HepG2 (cell line): ENCODE measurements at regions not wholly inside any gene's neighbourhood (a gene's known extent, or its start where the extent isn't known, plus 50 kb on each side); places are given as distances from the start of the nearest gene placed in this dataset.
A peak's percentile ranks its signal among the peaks of the same experiment; 100 is the strongest.

Source experiments
- CHCHD3 ChIP-seq: sonication (generic); formaldehyde crosslinking; IDR thresholded peaks from 2 replicates; pipeline ENCODE4 v1.8.0; 2022; ENCODE audit warnings: mild to moderate bottlenecking, missing genetic modification reagents, moderate library complexity
- CHD4 ChIP-seq: fragments of 200-600 bp; sonication (generic); IDR thresholded peaks from 2 replicates; pipeline ENCODE4 v1.7.0; 2017; ENCODE audit warnings: mild to moderate bottlenecking, low read length, borderline replicate concordance
- GABPA ChIP-seq, 2 experiments: IDR thresholded peaks; 2 replicates each; pipeline ENCODE4 v1.6.1; 2011 to 2016; ENCODE audit warnings: low read depth in 2 of 2, low read length in 1 of 2, missing biosample characterization in 1 of 2, missing genetic modification characterization in 1 of 2
- GPN1 ChIP-seq: sonication (generic); formaldehyde crosslinking; IDR thresholded peaks from 2 replicates; pipeline ENCODE4 v1.5.1; 2020; ENCODE audit warnings: missing genetic modification reagents, borderline replicate concordance
- HCFC1 ChIP-seq: fragments of 150-350 bp; IDR thresholded peaks from 2 replicates; pipeline ENCODE4 v1.6.1; 2014; ENCODE audit warnings: low read depth, low read length
- KDM5A ChIP-seq: fragments of 200-600 bp; sonication (generic); IDR thresholded peaks from 2 replicates; pipeline ENCODE4 v1.7.0; 2018; ENCODE audit warnings: antibody characterized with exemption, mild to moderate bottlenecking, low read length, borderline replicate concordance
- MXI1 ChIP-seq: IDR thresholded peaks from 3 replicates; pipeline ENCODE4 v1.6.1; 2012; ENCODE audit warnings: low read depth, low read length, inconsistent platforms, borderline replicate concordance
- NFYC ChIP-seq: IDR thresholded peaks from 2 replicates; pipeline ENCODE4 v1.6.1; 2016; ENCODE audit warnings: missing genetic modification reagents, missing compliant biosample characterization
- NR2F6 ChIP-seq, 2 experiments: IDR thresholded peaks; 2 replicates each; pipeline ENCODE4 v1.6.1; 2016; ENCODE audit warnings: antibody characterized with exemption in 1 of 2, mild to moderate bottlenecking in 1 of 2
- PCBP1 ChIP-seq: fragments of 200-400 bp; formaldehyde crosslinking; IDR thresholded peaks from 2 replicates; pipeline ENCODE4 v1.6.1; 2017; ENCODE audit warnings: mild to moderate bottlenecking, low read depth, low read length, borderline replicate concordance
- POLR2AphosphoS5 ChIP-seq: IDR thresholded peaks from 2 replicates; pipeline ENCODE4 v1.6.1; 2012; ENCODE audit warnings: low read depth, low read length
- SOX13 ChIP-seq, 3 experiments: fragments of 450-650 bp in 1 of 3; sonication (generic) in 1 of 3; formaldehyde crosslinking in 1 of 3; IDR thresholded peaks in 2 of 3; conservative IDR thresholded peaks in 1 of 3; 2 replicates each; pipeline versions ENCODE4 v1.5.0 to v1.6.1; 2016 to 2020; ENCODE audit warnings: antibody characterized with exemption in 1 of 3, mild to moderate bottlenecking in 1 of 3, missing compliant biosample characterization in 1 of 3, missing genetic modification reagents in 1 of 3, moderate library complexity in 1 of 3
- SP4 ChIP-seq: sonication (generic); formaldehyde crosslinking; IDR thresholded peaks from 2 replicates; pipeline ENCODE4 v1.8.1; 2023; ENCODE audit warnings: mild to moderate bottlenecking, missing genetic modification reagents
- SP5 ChIP-seq: IDR thresholded peaks from 2 replicates; pipeline ENCODE4 v1.6.1; 2016; ENCODE audit warnings: low read depth, borderline replicate concordance
- YY1 ChIP-seq: IDR thresholded peaks from 2 replicates; pipeline ENCODE4 v1.6.1; 2011; ENCODE audit warnings: low read length, low read depth, moderate library complexity, mild to moderate bottlenecking; ENCODE audit not compliant: insufficient read depth, insufficient replicate concordance
- ZNF337 ChIP-seq: sonication (generic); formaldehyde crosslinking; IDR thresholded peaks from 2 replicates; pipeline ENCODE4 v1.5.1; 2020; ENCODE audit warnings: missing genetic modification reagents, low read depth, mild to moderate bottlenecking, borderline replicate concordance
- ZNF44 ChIP-seq: sonication (generic); formaldehyde crosslinking; IDR thresholded peaks from 2 replicates; pipeline ENCODE4 v1.5.1; 2020; ENCODE audit warnings: mild to moderate bottlenecking, missing genetic modification reagents
- ZNF510 ChIP-seq: sonication (generic); formaldehyde crosslinking; IDR thresholded peaks from 2 replicates; pipeline ENCODE4 v1.4.0; 2020; ENCODE audit warnings: low read depth, mild to moderate bottlenecking, missing genetic modification reagents
- ZNF558 ChIP-seq: sonication (generic); formaldehyde crosslinking; IDR thresholded peaks from 2 replicates; pipeline ENCODE4 v1.9.0; 2022; ENCODE audit warnings: mild to moderate bottlenecking, missing genetic modification reagents, borderline replicate concordance
- ZSCAN12 ChIP-seq: sonication (generic); formaldehyde crosslinking; IDR thresholded peaks from 2 replicates; pipeline ENCODE4 v1.9.0; 2021; ENCODE audit warnings: mild to moderate bottlenecking, missing genetic modification reagents
- TF ChIP-seq, protein P1 (sequence below): sonication (generic); formaldehyde crosslinking; IDR thresholded peaks from 2 replicates; pipeline ENCODE4 v1.4.0; 2020; ENCODE audit warnings: missing genetic modification reagents
- TF ChIP-seq, protein P2 (sequence below): sonication (generic); formaldehyde crosslinking; IDR thresholded peaks from 2 replicates; pipeline ENCODE4 v1.8.0; 2022; ENCODE audit warnings: missing genetic modification reagents, low read depth, mild to moderate bottlenecking, borderline replicate concordance
- TF ChIP-seq, protein P3 (sequence below): sonication (generic); formaldehyde crosslinking; IDR thresholded peaks from 2 replicates; pipeline ENCODE4 v1.4.0; 2020; ENCODE audit warnings: low read depth, mild to moderate bottlenecking, missing genetic modification reagents
- TF ChIP-seq, protein P4 (sequence below): sonication (generic); formaldehyde crosslinking; IDR thresholded peaks from 2 replicates; pipeline ENCODE4 v1.4.0; 2020; ENCODE audit warnings: missing genetic modification reagents, mild to moderate bottlenecking, borderline replicate concordance

DNA sequence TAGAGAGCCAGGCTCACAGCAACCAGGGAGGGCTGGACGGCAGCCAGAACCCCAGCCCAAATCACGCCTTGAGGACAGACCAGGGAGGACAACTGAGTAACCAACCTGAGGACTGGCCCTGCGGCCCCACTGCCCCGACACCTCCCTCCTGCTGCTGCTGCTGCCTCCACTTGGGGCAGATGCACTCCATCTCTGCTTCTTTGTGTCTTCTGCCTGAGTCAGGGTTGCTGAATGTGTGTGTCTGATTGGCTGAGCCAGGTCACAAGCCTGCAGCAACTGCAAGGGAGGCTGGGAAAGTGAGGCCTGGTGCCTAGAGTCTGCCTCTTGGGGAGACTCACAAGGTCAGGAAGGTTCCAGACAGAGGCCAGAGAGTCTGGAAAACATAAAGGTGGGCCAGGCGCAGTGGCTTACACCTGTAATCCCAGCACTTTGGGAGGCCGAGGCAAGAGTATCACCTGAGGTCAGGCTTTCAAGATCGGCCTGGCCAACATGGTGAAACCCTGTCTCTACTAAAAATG lies 83.4 kb downstream of the ZFP36L2 start (continued):
- TF ChIP-seq, protein P1, sequence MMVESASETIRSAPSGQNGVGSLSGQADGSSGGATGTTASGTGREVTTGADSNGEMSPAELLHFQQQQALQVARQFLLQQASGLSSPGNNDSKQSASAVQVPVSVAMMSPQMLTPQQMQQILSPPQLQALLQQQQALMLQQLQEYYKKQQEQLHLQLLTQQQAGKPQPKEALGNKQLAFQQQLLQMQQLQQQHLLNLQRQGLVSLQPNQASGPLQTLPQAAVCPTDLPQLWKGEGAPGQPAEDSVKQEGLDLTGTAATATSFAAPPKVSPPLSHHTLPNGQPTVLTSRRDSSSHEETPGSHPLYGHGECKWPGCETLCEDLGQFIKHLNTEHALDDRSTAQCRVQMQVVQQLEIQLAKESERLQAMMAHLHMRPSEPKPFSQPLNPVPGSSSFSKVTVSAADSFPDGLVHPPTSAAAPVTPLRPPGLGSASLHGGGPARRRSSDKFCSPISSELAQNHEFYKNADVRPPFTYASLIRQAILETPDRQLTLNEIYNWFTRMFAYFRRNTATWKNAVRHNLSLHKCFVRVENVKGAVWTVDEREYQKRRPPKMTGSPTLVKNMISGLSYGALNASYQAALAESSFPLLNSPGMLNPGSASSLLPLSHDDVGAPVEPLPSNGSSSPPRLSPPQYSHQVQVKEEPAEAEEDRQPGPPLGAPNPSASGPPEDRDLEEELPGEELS (CRISPR knock-in tag) = 0 out of 2 replicates have a peak, but pooled peaks have one; percentile 27
- TF ChIP-seq GABPA (IDR thresholded peaks at IDR 0.05; ENCODE audit: low read depth, low read length) (no peak), GABPA (CRISPR knock-in tag; IDR thresholded peaks at IDR 0.05; ENCODE audit: low read depth) (no peak), CHCHD3 (CRISPR knock-in tag) (no peak), SOX13 (IDR thresholded peaks at IDR 0.05) (no peak), SOX13 (CRISPR knock-in tag; conservative IDR thresholded peaks at IDR 0.05 in 1 of 2, IDR thresholded peaks at IDR 0.05 in 1 of 2) (0 out of 4 replicates have a peak, but pooled peaks of 1 of the 2 experiments have one; percentile 7), ZNF44 (CRISPR knock-in tag) (no peak), HCFC1 (0 out of 2 replicates have a peak, but pooled peaks have one; percentile 13), CHD4 (no peak), MXI1 (no peak), POLR2AphosphoS5 (no peak), ZNF337 (CRISPR knock-in tag) (no peak), ZNF558 (CRISPR knock-in tag) (no peak), ZNF510 (no peak), GPN1 (CRISPR knock-in tag) (no peak), SP4 (no peak), YY1 (no peak), NFYC (CRISPR knock-in tag) (peak; percentile 90), PCBP1 (no peak), KDM5A (no peak), NR2F6 (IDR thresholded peaks at IDR 0.05) (no peak), NR2F6 (CRISPR knock-in tag; IDR thresholded peaks at IDR 0.05) (peak; percentile 18; the same call in 1 of the 2 replicates), SP5 (CRISPR knock-in tag) (no peak), ZSCAN12 (CRISPR knock-in tag) (no peak)
- TF ChIP-seq, protein P2, sequence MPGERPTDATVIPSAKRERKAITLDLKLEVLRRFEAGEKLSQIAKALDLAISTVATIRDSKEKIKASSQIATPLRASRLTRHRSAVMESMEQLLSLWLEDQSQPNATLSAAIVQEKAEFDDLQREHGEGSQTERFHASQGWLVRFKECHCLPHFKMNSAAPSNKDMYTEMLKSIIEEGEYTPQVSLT (CRISPR knock-in tag) = no peak
- TF ChIP-seq, protein P3, sequence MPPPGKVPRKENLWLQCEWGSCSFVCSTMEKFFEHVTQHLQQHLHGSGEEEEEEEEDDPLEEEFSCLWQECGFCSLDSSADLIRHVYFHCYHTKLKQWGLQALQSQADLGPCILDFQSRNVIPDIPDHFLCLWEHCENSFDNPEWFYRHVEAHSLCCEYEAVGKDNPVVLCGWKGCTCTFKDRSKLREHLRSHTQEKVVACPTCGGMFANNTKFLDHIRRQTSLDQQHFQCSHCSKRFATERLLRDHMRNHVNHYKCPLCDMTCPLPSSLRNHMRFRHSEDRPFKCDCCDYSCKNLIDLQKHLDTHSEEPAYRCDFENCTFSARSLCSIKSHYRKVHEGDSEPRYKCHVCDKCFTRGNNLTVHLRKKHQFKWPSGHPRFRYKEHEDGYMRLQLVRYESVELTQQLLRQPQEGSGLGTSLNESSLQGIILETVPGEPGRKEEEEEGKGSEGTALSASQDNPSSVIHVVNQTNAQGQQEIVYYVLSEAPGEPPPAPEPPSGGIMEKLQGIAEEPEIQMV = no peak
- TF ChIP-seq, protein P4, sequence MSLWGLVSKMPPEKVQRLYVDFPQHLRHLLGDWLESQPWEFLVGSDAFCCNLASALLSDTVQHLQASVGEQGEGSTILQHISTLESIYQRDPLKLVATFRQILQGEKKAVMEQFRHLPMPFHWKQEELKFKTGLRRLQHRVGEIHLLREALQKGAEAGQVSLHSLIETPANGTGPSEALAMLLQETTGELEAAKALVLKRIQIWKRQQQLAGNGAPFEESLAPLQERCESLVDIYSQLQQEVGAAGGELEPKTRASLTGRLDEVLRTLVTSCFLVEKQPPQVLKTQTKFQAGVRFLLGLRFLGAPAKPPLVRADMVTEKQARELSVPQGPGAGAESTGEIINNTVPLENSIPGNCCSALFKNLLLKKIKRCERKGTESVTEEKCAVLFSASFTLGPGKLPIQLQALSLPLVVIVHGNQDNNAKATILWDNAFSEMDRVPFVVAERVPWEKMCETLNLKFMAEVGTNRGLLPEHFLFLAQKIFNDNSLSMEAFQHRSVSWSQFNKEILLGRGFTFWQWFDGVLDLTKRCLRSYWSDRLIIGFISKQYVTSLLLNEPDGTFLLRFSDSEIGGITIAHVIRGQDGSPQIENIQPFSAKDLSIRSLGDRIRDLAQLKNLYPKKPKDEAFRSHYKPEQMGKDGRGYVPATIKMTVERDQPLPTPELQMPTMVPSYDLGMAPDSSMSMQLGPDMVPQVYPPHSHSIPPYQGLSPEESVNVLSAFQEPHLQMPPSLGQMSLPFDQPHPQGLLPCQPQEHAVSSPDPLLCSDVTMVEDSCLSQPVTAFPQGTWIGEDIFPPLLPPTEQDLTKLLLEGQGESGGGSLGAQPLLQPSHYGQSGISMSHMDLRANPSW = no peak
